Loucy (cell line): ENCODE measurements at regions not wholly inside any gene's neighbourhood (a gene's known extent, or its start where the extent isn't known, plus 50 kb on each side); places are given as distances from the start of the nearest gene placed in this dataset.

ENCODE experiments used
- H2AFZ ChIP-seq: fragments of 200-600 bp; sonication (generic); 2 replicates; pipeline ENCODE4 v1.6.0; 2016; ENCODE audit warnings: antibody characterized with exemption, mild to moderate bottlenecking, low read length, moderate library complexity
- H3F3A ChIP-seq: fragments of 200-600 bp; 2 replicates; pipeline ENCODE4 v1.6.0; 2016; ENCODE audit warnings: antibody characterized with exemption, low read depth, mild to moderate bottlenecking
- H3K27me3 ChIP-seq: fragments of 200-600 bp; sonication (generic); 2 replicates; pipeline ENCODE4 v1.6.1; 2014; ENCODE audit warnings: low read length, mild to moderate bottlenecking; ENCODE audit not compliant: insufficient read depth, poor library complexity, severe bottlenecking
- H3K36me3 ChIP-seq: fragments of 200-600 bp; sonication (generic); 2 replicates; pipeline ENCODE4 v1.6.1; 2016; ENCODE audit warnings: low read length; ENCODE audit not compliant: insufficient read depth
- H3K4me1 ChIP-seq: fragments of 200-600 bp; sonication (generic); 2 replicates; pipeline ENCODE4 v1.5.1; 2014; ENCODE audit warnings: low read length, mild to moderate bottlenecking; ENCODE audit not compliant: insufficient read depth, poor library complexity, severe bottlenecking
- H3K4me2 ChIP-seq: fragments of 200-600 bp; sonication (generic); 2 replicates; pipeline ENCODE4 v1.6.0; 2014; ENCODE audit warnings: antibody characterized with exemption, low read length, low read depth, mild to moderate bottlenecking; ENCODE audit not compliant: poor library complexity, severe bottlenecking
- H3K4me3 ChIP-seq: fragments of 200-600 bp; sonication (generic); 2 replicates; pipeline ENCODE4 v1.5.1; 2014; ENCODE audit warnings: low read length, mild to moderate bottlenecking, mixed read lengths; ENCODE audit not compliant: poor library complexity, severe bottlenecking
- H3K79me2 ChIP-seq: fragments of 200-600 bp; sonication (generic); 2 replicates; pipeline ENCODE4 v1.6.1; 2014; ENCODE audit warnings: low read length; ENCODE audit not compliant: insufficient read depth
- H3K9ac ChIP-seq: fragments of 200-600 bp; sonication (generic); 2 replicates; pipeline ENCODE4 v1.6.0; 2014; ENCODE audit warnings: mild to moderate bottlenecking, low read depth, low read length, moderate library complexity; ENCODE audit not compliant: poor library complexity, severe bottlenecking
- H3K9me2 ChIP-seq: fragments of 200-600 bp; sonication (generic); replicated peaks from 2 replicates; pipeline ENCODE4 v1.6.1; 2016; ENCODE audit warnings: low read depth, low read length, mixed read lengths
- H3K9me3 ChIP-seq: fragments of 200-600 bp; sonication (generic); 2 replicates; pipeline ENCODE4 v1.6.1; 2014; ENCODE audit warnings: mild to moderate bottlenecking, antibody characterized with exemption, low read length, low read depth; ENCODE audit not compliant: insufficient read depth
- H4K20me1 ChIP-seq: fragments of 200-600 bp; sonication (generic); 2 replicates; pipeline ENCODE4 v1.6.0; 2014; ENCODE audit warnings: antibody characterized with exemption, low read length, mild to moderate bottlenecking; ENCODE audit not compliant: insufficient read depth, poor library complexity, severe bottlenecking
- CTCF ChIP-seq: fragments of 200-600 bp; sonication (generic); conservative IDR thresholded peaks from 2 replicates; pipeline ENCODE4 v1.5.1; 2014; ENCODE audit warnings: mild to moderate bottlenecking, antibody characterized with exemption, low read length
- EZH2phosphoT487 ChIP-seq: fragments of 200-600 bp; IDR thresholded peaks from 2 replicates; pipeline ENCODE4 v1.6.1; 2018; ENCODE audit warnings: antibody characterized with exemption, mild to moderate bottlenecking, moderate library complexity, borderline replicate concordance

- Histone ChIP-seq H3K79me2 (no peaks in the 10 kb centered on the region), H2AFZ (no peak overlapping the region), H4K20me1 (no peaks in the 10 kb centered on the region), H3F3A (no peaks in the 10 kb centered on the region), H3K9me3 (no peaks in the 10 kb centered on the region), H3K4me1 (no peaks in the 10 kb centered on the region), H3K4me2 (no peak overlapping the region), H3K36me3 (no peaks in the 10 kb centered on the region), H3K9me2 (no peaks in the 10 kb centered on the region), H3K9ac (no peak overlapping the region), H3K4me3 (no peak overlapping the region), H3K27me3 (no peaks in the 10 kb centered on the region)
- TF ChIP-seq CTCF (no peak), EZH2phosphoT487 (no peak)
Measured at GRCh38 chr10:25104441-25104840, 70.4 kb upstream of the GPR158 start.

- H4K20me1 ChIP-seq = no peaks in the 10 kb centered on the region
- H3F3A ChIP-seq = no peaks in the 10 kb centered on the region
- no peaks in the 10 kb centered on the region for H3K36me3 ChIP-seq
- no peak overlapping the region for H3K9ac ChIP-seq
- H3K9me3 ChIP-seq = no peaks in the 10 kb centered on the region
- no peak overlapping the region for H2AFZ ChIP-seq
- TF ChIP-seq CTCF (no peak), EZH2phosphoT487 (no peak)
- H3K9me2 ChIP-seq = no peaks in the 10 kb centered on the region
- H3K27me3 ChIP-seq = no peaks in the 10 kb centered on the region
- H3K79me2 ChIP-seq = no peaks in the 10 kb centered on the region
- H3K4me3 ChIP-seq = no peak overlapping the region
- H3K4me1 ChIP-seq = no peaks in the 10 kb centered on the region
- H3K4me2 ChIP-seq = no peak overlapping the region
Measured at GRCh38 chr10:25105262-25105661, 69.5 kb upstream of the GPR158 start.

GRCh38 chr10:25105743-25106260, 69.0 kb upstream of the GPR158 start:
- Histone ChIP-seq H3K9me2 (no peaks in the 10 kb centered on the region), H3K36me3 (no peaks in the 10 kb centered on the region), H3K4me1 (no peaks in the 10 kb centered on the region), H3K9me3 (no peaks in the 10 kb centered on the region), H3K4me3 (no peak overlapping the region), H4K20me1 (no peaks in the 10 kb centered on the region), H3K79me2 (no peaks in the 10 kb centered on the region), H3K9ac (no peak overlapping the region), H3K27me3 (no peaks in the 10 kb centered on the region), H2AFZ (no peak overlapping the region), H3K4me2 (no peak overlapping the region), H3F3A (no peaks in the 10 kb centered on the region)
- TF ChIP-seq EZH2phosphoT487 (no peak), CTCF (no peak)
